Gastrocnemius medialis (tissue), 4 donors: ENCODE measurements at regions not wholly inside any gene's neighbourhood (a gene's known extent, or its start where the extent isn't known, plus 50 kb on each side); places are given as distances from the start of the nearest gene placed in this dataset.
"Not testable (repeated sequence)": the region's sequence is repeated elsewhere in the genome, so short reads cannot be mapped to it uniquely, and the experiment has no call there.

ENCODE experiments used
- POLR2A ChIP-seq, 2 donors: fragments of 450-650 bp; IDR thresholded peaks; one replicate each; pipeline ENCODE4 v1.6.1; 2017; ENCODE audit warnings: antibody characterized with exemption in 2 of 2, mild to moderate bottlenecking in 2 of 2, moderate library complexity in 2 of 2
- TF ChIP-seq, protein P1 (sequence below), 5 experiments: fragments of 450-650 bp in 3 of 5; fragments of 200-600 bp in 2 of 5; sonication (generic) in 2 of 5; IDR thresholded peaks in 4 of 5; conservative IDR thresholded peaks in 1 of 5; 1 replicate in 4 of 5; 2 replicates in 1 of 5; pipeline ENCODE4 v1.5.1; 2016 to 2019; ENCODE audit warnings: antibody characterized with exemption in 5 of 5, mild to moderate bottlenecking in 3 of 5, moderate library complexity in 3 of 5

DNA sequence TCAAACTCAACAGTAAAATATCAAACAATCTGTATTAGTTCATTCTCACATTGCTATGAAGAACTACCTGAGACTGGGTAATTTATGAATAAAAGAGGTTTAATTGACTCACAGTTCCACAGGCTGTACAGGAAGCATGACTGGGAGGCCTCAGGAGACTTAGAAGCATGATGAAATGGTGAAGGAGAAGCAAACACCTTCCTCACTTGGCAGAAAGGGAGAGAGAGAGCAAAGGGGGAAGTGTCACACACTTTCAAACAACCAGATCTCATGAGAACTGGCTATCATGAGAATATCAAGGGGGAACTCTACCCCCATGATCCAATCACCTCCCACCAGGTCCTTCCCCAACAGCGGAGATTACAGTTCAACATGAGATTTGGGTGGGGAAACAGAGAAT lies 198.5 kb upstream of the CRIM1 start:
- TF ChIP-seq, protein P1, sequence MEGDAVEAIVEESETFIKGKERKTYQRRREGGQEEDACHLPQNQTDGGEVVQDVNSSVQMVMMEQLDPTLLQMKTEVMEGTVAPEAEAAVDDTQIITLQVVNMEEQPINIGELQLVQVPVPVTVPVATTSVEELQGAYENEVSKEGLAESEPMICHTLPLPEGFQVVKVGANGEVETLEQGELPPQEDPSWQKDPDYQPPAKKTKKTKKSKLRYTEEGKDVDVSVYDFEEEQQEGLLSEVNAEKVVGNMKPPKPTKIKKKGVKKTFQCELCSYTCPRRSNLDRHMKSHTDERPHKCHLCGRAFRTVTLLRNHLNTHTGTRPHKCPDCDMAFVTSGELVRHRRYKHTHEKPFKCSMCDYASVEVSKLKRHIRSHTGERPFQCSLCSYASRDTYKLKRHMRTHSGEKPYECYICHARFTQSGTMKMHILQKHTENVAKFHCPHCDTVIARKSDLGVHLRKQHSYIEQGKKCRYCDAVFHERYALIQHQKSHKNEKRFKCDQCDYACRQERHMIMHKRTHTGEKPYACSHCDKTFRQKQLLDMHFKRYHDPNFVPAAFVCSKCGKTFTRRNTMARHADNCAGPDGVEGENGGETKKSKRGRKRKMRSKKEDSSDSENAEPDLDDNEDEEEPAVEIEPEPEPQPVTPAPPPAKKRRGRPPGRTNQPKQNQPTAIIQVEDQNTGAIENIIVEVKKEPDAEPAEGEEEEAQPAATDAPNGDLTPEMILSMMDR (IDR thresholded peaks at IDR 0.05 in 4 of 5, conservative IDR thresholded peaks at IDR 0.05 in 1 of 5): not testable (repeated sequence)
- not testable (repeated sequence) for TF ChIP-seq POLR2A (IDR thresholded peaks at IDR 0.05)
